Calu3 (cell line): ENCODE measurements at regions not wholly inside any gene's neighbourhood (a gene's known extent, or its start where the extent isn't known, plus 50 kb on each side); places are given as distances from the start of the nearest gene placed in this dataset.
A peak's percentile ranks its signal among the peaks of the same experiment; 100 is the strongest.

Experiments used
- BruUV-seq: library from RNA; stranded (reverse); fragments of 400-500 nt; replicated peaks from 2 replicates; lab custom pipeline; 2021; lab: Mats Ljungman, UMichigan
- CTCF ChIA-PET: fragments of 300-600 bp; sonication (Branson Sonifier 250); formaldehyde crosslinking; loops from one replicate; lab custom pipeline; 2022; ENCODE audit warnings: antibody characterized with exemption; lab: Charles Lee
- DNase-seq: peaks from one replicate; pipeline ENCODE4 v3.0.0; 2022
- H3K27ac Mint-ChIP-seq: one replicate; pipeline ENCODE4 v1.8.0; 2022; ENCODE audit warnings: mixed read lengths; ENCODE audit not compliant: unreplicated experiment
- H3K27me3 Mint-ChIP-seq: one replicate; pipeline ENCODE4 v1.8.0; 2022; ENCODE audit warnings: mixed read lengths; ENCODE audit not compliant: unreplicated experiment
- H3K36me3 Mint-ChIP-seq: one replicate; pipeline ENCODE4 v1.8.0; 2022; ENCODE audit warnings: mild to moderate bottlenecking, moderate library complexity, mixed read lengths; ENCODE audit not compliant: insufficient read depth, unreplicated experiment
- H3K4me1 Mint-ChIP-seq: one replicate; pipeline ENCODE4 v1.8.0; 2022; ENCODE audit warnings: mild to moderate bottlenecking, low read depth, mixed read lengths; ENCODE audit not compliant: unreplicated experiment
- H3K4me3 Mint-ChIP-seq: one replicate; pipeline ENCODE4 v1.8.0; 2022; ENCODE audit warnings: mild to moderate bottlenecking, low read depth, moderate library complexity, mixed read lengths; ENCODE audit not compliant: unreplicated experiment
- H3K9me3 Mint-ChIP-seq: one replicate; pipeline ENCODE4 v1.8.0; 2022; ENCODE audit warnings: low read depth, mixed read lengths; ENCODE audit not compliant: unreplicated experiment
- CTCF ChIP-seq: fragments of 200-600 bp; IDR thresholded peaks from one replicate; pipeline ENCODE4 v1.8.0; 2022; ENCODE audit warnings: antibody characterized with exemption; ENCODE audit not compliant: unreplicated experiment
- intact Hi-C: fragments of 100-400 bp; cut with micrococcal nuclease; formaldehyde crosslinking; loops from one replicate; pipeline ENCODE4 v1.10.0; 2022; ENCODE audit not compliant: unreplicated experiment

- DNase-seq = no peak
- intact Hi-C loops = no loop called here
- no peak overlapping the region for H3K27ac Mint-ChIP-seq
- H3K4me3 Mint-ChIP-seq = no peak overlapping the region
- CTCF ChIA-PET = interaction anchor here (1.6 kb wide), 1 partner anchor 11 kb away, joined by 3 read pairs; no protein-coding TSS in a partner anchor
- no TSS peak for BruUV-seq
- H3K4me1 Mint-ChIP-seq = peaks cover 53% of the 10 kb centered on the region
- H3K36me3 Mint-ChIP-seq = peaks cover 14% of the 10 kb centered on the region
- no peak for TF ChIP-seq CTCF
- no peaks in the 10 kb centered on the region for H3K27me3 Mint-ChIP-seq
- H3K9me3 Mint-ChIP-seq = no peaks in the 10 kb centered on the region
Observed at GRCh38 chr18:62448426-62448825, 74.4 kb upstream of the ZCCHC2 start.

GRCh38 chr18:62449490-62450104 is 73.2 kb upstream of the ZCCHC2 start:
- intact Hi-C loops = loop anchor here (5.0 kb wide), 2 partner anchors 38 to 78 kb away; no protein-coding TSS in a partner anchor
- no peak overlapping the region for H3K27ac Mint-ChIP-seq

GRCh38 chr18:62450175-62450545 is 72.7 kb upstream of the ZCCHC2 start:
- no peak for TF ChIP-seq CTCF
- no peaks in the 10 kb centered on the region for H3K27me3 Mint-ChIP-seq
- H3K9me3 Mint-ChIP-seq = no peaks in the 10 kb centered on the region
- H3K4me3 Mint-ChIP-seq = peak overlapping the region; percentile 25
- DNase-seq = no peak
- no TSS peak for BruUV-seq
- intact Hi-C loops = loop anchor here (5.0 kb wide), 2 partner anchors 37 to 77 kb away; no protein-coding TSS in a partner anchor
- H3K36me3 Mint-ChIP-seq = peaks cover 16% of the 10 kb centered on the region
- H3K27ac Mint-ChIP-seq = peak overlapping the region; percentile 62
- CTCF ChIA-PET = interaction anchor here (0.9 to 2.1 kb wide), 6 partner anchors 13 to 73 kb away, joined by 3 to 18 read pairs (median 4); partner anchors contain the start of gene ZCCHC2
- H3K4me1 Mint-ChIP-seq = peaks cover 57% of the 10 kb centered on the region

More at GRCh38 chr18:62449490-62450104, 73.2 kb upstream of the ZCCHC2 start:
- no peaks in the 10 kb centered on the region for H3K27me3 Mint-ChIP-seq
- H3K36me3 Mint-ChIP-seq = peaks cover 16% of the 10 kb centered on the region
- no peak for TF ChIP-seq CTCF
- no peak for DNase-seq
- peaks cover 59% of the 10 kb centered on the region for H3K4me1 Mint-ChIP-seq
- CTCF ChIA-PET = interaction anchor here (2.1 kb wide), 1 partner anchor 24 kb away, joined by 18 read pairs; no protein-coding TSS in a partner anchor
- BruUV-seq = no TSS peak
- H3K9me3 Mint-ChIP-seq = no peaks in the 10 kb centered on the region
- H3K4me3 Mint-ChIP-seq = no peak overlapping the region

- Mint-ChIP-seq H3K9me3 (no peaks in the 10 kb centered on the region), H3K36me3 (peaks cover 16% of the 10 kb centered on the region), H3K27ac (peak overlapping the region; percentile 62), H3K27me3 (no peaks in the 10 kb centered on the region), H3K4me3 (peak overlapping the region; percentile 25), H3K4me1 (peaks cover 51% of the 10 kb centered on the region)
- intact Hi-C loops = loop anchor here (5.0 kb wide), 2 partner anchors 37 to 77 kb away; no protein-coding TSS in a partner anchor
- peak; percentile 86 for DNase-seq
- no TSS peak for BruUV-seq
- CTCF ChIA-PET = interaction anchor here (0.6 to 2.1 kb wide), 8 partner anchors 13 to 127 kb away, joined by 3 to 18 read pairs (median 4); partner anchors contain the start of gene ZCCHC2
- TF ChIP-seq CTCF = no peak
Observed at GRCh38 chr18:62450546-62451410, 72.0 kb upstream of the ZCCHC2 start.
